Panc1 (cell line): ENCODE measurements at regions not wholly inside any gene's neighbourhood (a gene's known extent, or its start where the extent isn't known, plus 50 kb on each side); places are given as distances from the start of the nearest gene placed in this dataset.

Source experiments
- ATAC-seq: fragments of 200-7000 bp; cut with Tn5 transposase; 2 replicates; pipeline ENCODE4 v1.9.1; 2020; ENCODE audit warnings: mild to moderate bottlenecking, moderate library complexity
- BruUV-seq: library from RNA; stranded (reverse); fragments of 400-500 nt; replicated peaks from 2 replicates; lab custom pipeline; 2021; lab: Mats Ljungman, UMichigan
- CTCF ChIA-PET: fragments of 300-600 bp; sonication (Branson Sonifier 250); formaldehyde crosslinking; loops from one replicate; lab custom pipeline; 2022; ENCODE audit warnings: antibody characterized with exemption; lab: Charles Lee
- POLR2A ChIA-PET: fragments of 300-600 bp; sonication (Branson Sonifier 250); formaldehyde crosslinking; loops from one replicate; lab custom pipeline; 2022; ENCODE audit warnings: antibody characterized with exemption; lab: Charles Lee
- DNase-seq: peaks from one replicate; pipeline ENCODE4 v3.0.0-alpha.2; 2010; ENCODE audit warnings: low read depth, low spot score
- H3K27ac ChIP-seq: 2 replicates; pipeline ENCODE4 v1.5.1; 2011; ENCODE audit warnings: mild to moderate bottlenecking, low read length, inconsistent platforms
- H3K27me3 ChIP-seq: fragments of 200-500 bp; sonication (Bioruptor generic); 2 replicates; pipeline ENCODE4 v1.6.0; 2014; ENCODE audit warnings: low read length, inconsistent platforms; ENCODE audit not compliant: control insufficient read depth, insufficient read depth
- H3K36me3 ChIP-seq: fragments of 200-500 bp; sonication (Bioruptor generic); 2 replicates; pipeline ENCODE4 v1.5.1; 2014; ENCODE audit warnings: inconsistent platforms, mild to moderate bottlenecking, low read length, moderate library complexity; ENCODE audit not compliant: control insufficient read depth, insufficient read depth
- H3K4me1 ChIP-seq: 2 replicates; pipeline ENCODE4 v1.5.1; 2011; ENCODE audit warnings: inconsistent platforms, mild to moderate bottlenecking, low read length, moderate library complexity; ENCODE audit not compliant: control insufficient read depth, insufficient read depth
- H3K4me3 ChIP-seq, 2 experiments: 2 replicates each; pipeline ENCODE4 v1.5.1; 2011 to 2012; ENCODE audit warnings: low read depth in 2 of 2, low read length in 2 of 2, mild to moderate bottlenecking in 2 of 2, inconsistent platforms in 1 of 2, moderate library complexity in 1 of 2
- H3K9me3 ChIP-seq: fragments of 200-500 bp; sonication (Bioruptor generic); 2 replicates; pipeline ENCODE4 v1.5.1; 2014; ENCODE audit warnings: low read depth, mild to moderate bottlenecking, inconsistent platforms, low read length, moderate library complexity; ENCODE audit not compliant: control insufficient read depth, insufficient read depth
- POLR2AphosphoS5 ChIP-seq: IDR thresholded peaks from 2 replicates; pipeline ENCODE4 v1.6.1; 2012; ENCODE audit warnings: mild to moderate bottlenecking, low read depth, low read length, moderate library complexity
- SIN3A ChIP-seq: IDR thresholded peaks from 2 replicates; pipeline ENCODE4 v1.6.1; 2012; ENCODE audit warnings: low read depth, mild to moderate bottlenecking, low read length, moderate library complexity, borderline replicate concordance; ENCODE audit not compliant: insufficient read depth
- TCF7L2 ChIP-seq: IDR thresholded peaks from 2 replicates; pipeline ENCODE4 v1.6.1; 2011; ENCODE audit warnings: mild to moderate bottlenecking, low read depth, low read length, inconsistent platforms
- in situ Hi-C: cut with HindIII; loops from 2 replicates; pipeline ENCODE4 v1.10.0; 2016; ENCODE audit warnings: low sequenced_read_pairs, low pct_unique_long_range_greater_than_20kb
- intact Hi-C: fragments of 100-400 bp; cut with micrococcal nuclease; formaldehyde crosslinking; loops from one replicate; pipeline ENCODE4 v1.10.0; 2022; ENCODE audit not compliant: unreplicated experiment
- TF ChIP-seq, protein P1 (sequence below): fragments of 450-650 bp; IDR thresholded peaks from 2 replicates; pipeline ENCODE4 v1.5.1; 2017; ENCODE audit warnings: mild to moderate bottlenecking
- TF ChIP-seq, protein P2 (sequence below), 2 experiments: IDR thresholded peaks; 2 replicates each; pipeline ENCODE4 v1.6.1; 2011 to 2012; ENCODE audit warnings: low read depth in 2 of 2, control low read depth in 1 of 2, low read length in 1 of 2, mild to moderate bottlenecking in 1 of 2, moderate library complexity in 1 of 2; ENCODE audit not compliant: insufficient read depth in 1 of 2

DNA sequence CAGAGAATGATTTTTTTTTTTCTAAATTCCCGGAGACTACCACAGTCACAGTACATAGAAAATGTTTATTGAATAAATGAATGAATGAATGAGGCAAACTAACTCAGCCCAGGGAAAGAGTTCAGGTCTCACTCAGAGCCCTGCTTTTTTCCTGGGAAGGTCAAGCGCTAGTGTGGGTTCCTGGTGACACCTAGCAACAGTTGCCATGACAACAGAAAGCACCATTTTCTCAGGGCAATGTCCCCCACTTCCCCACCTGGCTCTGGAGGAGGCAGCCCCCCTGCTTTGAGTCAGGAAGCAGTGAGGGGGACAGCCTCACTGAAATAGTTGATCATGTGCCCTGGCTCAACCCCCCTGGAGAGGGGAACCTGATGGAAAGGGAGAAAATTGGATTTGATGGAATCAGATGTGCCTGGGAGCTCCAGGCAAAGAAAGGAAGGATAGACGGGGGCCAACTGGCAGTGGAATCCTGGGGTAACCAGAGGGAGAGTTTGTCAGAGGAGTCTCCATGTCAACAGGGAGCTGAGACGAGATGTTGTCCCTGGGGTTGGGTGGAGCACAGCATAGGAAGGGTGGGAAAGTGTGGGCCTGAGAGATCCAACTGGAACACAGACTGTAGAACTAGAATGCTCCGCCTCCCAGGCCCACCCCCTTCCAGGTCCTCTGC is 242.2 kb upstream of the CCL2 start:
- BruUV-seq = no TSS peak
- Histone ChIP-seq H3K27me3 (no peaks in the 10 kb centered on the region), H3K27ac (no peak overlapping the region), H3K4me3 (no peak overlapping the region), H3K36me3 (no peaks in the 10 kb centered on the region), H3K9me3 (no peaks in the 10 kb centered on the region), H3K4me1 (no peaks in the 10 kb centered on the region)
- no peak for ATAC-seq
- CTCF ChIA-PET = no interaction called here
- POLR2A ChIA-PET = no interaction called here
- TF ChIP-seq TCF7L2 = no peak
- TF ChIP-seq POLR2AphosphoS5 = no peak
- TF ChIP-seq, protein P1, sequence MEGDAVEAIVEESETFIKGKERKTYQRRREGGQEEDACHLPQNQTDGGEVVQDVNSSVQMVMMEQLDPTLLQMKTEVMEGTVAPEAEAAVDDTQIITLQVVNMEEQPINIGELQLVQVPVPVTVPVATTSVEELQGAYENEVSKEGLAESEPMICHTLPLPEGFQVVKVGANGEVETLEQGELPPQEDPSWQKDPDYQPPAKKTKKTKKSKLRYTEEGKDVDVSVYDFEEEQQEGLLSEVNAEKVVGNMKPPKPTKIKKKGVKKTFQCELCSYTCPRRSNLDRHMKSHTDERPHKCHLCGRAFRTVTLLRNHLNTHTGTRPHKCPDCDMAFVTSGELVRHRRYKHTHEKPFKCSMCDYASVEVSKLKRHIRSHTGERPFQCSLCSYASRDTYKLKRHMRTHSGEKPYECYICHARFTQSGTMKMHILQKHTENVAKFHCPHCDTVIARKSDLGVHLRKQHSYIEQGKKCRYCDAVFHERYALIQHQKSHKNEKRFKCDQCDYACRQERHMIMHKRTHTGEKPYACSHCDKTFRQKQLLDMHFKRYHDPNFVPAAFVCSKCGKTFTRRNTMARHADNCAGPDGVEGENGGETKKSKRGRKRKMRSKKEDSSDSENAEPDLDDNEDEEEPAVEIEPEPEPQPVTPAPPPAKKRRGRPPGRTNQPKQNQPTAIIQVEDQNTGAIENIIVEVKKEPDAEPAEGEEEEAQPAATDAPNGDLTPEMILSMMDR = no peak
- TF ChIP-seq, protein P2, sequence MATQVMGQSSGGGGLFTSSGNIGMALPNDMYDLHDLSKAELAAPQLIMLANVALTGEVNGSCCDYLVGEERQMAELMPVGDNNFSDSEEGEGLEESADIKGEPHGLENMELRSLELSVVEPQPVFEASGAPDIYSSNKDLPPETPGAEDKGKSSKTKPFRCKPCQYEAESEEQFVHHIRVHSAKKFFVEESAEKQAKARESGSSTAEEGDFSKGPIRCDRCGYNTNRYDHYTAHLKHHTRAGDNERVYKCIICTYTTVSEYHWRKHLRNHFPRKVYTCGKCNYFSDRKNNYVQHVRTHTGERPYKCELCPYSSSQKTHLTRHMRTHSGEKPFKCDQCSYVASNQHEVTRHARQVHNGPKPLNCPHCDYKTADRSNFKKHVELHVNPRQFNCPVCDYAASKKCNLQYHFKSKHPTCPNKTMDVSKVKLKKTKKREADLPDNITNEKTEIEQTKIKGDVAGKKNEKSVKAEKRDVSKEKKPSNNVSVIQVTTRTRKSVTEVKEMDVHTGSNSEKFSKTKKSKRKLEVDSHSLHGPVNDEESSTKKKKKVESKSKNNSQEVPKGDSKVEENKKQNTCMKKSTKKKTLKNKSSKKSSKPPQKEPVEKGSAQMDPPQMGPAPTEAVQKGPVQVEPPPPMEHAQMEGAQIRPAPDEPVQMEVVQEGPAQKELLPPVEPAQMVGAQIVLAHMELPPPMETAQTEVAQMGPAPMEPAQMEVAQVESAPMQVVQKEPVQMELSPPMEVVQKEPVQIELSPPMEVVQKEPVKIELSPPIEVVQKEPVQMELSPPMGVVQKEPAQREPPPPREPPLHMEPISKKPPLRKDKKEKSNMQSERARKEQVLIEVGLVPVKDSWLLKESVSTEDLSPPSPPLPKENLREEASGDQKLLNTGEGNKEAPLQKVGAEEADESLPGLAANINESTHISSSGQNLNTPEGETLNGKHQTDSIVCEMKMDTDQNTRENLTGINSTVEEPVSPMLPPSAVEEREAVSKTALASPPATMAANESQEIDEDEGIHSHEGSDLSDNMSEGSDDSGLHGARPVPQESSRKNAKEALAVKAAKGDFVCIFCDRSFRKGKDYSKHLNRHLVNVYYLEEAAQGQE (IDR thresholded peaks at IDR 0.05; ENCODE audit: insufficient read depth in 1 of 2, low read depth in 2 of 2, low read length in 1 of 2) = no peak
- TF ChIP-seq SIN3A = no peak
- in situ Hi-C loops = no loop called here
- intact Hi-C loops = no loop called here
- DNase-seq = no peak

DNA sequence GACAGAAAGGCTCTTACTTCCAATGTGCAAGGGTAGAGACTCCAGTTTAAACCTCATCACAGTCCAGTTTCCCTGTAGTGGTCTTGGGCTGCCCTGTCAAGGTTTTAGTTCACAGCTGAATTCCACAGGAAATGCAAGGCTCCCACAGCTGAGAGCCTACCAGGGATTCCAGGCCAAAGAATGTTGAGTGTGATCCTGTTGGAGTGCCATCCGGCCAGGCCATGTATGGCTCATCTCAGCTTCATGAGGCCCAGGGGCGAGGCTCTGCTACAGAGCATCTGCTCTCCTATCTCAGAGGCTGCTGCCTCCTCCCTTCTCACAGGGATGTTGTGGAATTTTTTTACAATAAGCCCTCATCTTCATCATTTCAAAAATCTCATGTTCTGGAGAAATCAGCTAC is 239.8 kb upstream of the CCL2 start:
- no peak overlapping the region for H3K27ac ChIP-seq
- H3K27me3 ChIP-seq = no peaks in the 10 kb centered on the region
- H3K4me3 ChIP-seq = no peak overlapping the region
- H3K36me3 ChIP-seq = no peaks in the 10 kb centered on the region
- CTCF ChIA-PET = no interaction called here
- no peak for DNase-seq
- in situ Hi-C loops = no loop called here
- no peaks in the 10 kb centered on the region for H3K4me1 ChIP-seq
- BruUV-seq = no TSS peak
- POLR2A ChIA-PET = no interaction called here
- intact Hi-C loops = no loop called here
- no peaks in the 10 kb centered on the region for H3K9me3 ChIP-seq
- no peak for ATAC-seq
- TF ChIP-seq, protein P2 (IDR thresholded peaks at IDR 0.05; ENCODE audit: insufficient read depth in 1 of 2, low read depth in 2 of 2, low read length in 1 of 2) = no peak
- TF ChIP-seq TCF7L2 (no peak), SIN3A (no peak), POLR2AphosphoS5 (no peak)
- TF ChIP-seq, protein P1 = no peak
